ENCODE measurements at regions not wholly inside any gene's neighbourhood (a gene's known extent, or its start where the extent isn't known, plus 50 kb on each side); places are given as distances from the start of the nearest gene placed in this dataset.

DNA sequence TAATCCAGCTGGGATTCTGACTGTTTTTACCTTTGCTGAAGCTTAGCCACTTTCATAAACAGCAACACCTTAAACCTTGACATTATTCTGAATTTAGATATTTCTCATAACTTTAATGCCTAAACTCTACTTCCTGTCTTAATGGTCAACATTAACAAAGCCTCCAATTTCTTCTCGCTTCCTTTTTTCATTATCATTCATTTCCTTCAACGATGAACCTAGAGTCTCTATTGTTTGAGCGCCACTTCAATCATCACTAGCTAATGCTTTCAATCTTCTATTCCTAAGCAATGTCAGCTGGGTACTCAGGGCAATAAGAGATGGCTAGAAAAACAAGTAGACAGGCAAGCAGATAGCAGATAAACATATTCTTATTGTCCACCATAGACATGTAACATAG is 96.6 kb upstream of the TMEM196 start:
- no peak overlapping the region for H3K18ac ChIP-seq (ENCODE audit: insufficient read length, low read depth, low read length)
- no peak overlapping the region for H2BK20ac ChIP-seq (ENCODE audit: low read depth, low read length, poor library complexity, severe bottlenecking)
- no peak overlapping the region for H3T11ph ChIP-seq (ENCODE audit: low read length)
- no peak overlapping the region for H3K4me2 ChIP-seq (ENCODE audit: insufficient read depth, insufficient read length, low read length)
- H4K91ac ChIP-seq (ENCODE audit: insufficient read length, low read depth, low read length): no peak overlapping the region
- no peaks in the 10 kb centered on the region for H3K79me2 ChIP-seq (ENCODE audit: insufficient read depth, low read length)
- DNase-seq: no peak
- no peaks in the 10 kb centered on the region for H4K20me1 ChIP-seq (ENCODE audit: control insufficient read depth, insufficient read depth, insufficient read length)
- H3K79me1 ChIP-seq (ENCODE audit: insufficient read depth, low read depth, low read length, poor library complexity, severe bottlenecking): no peaks in the 10 kb centered on the region
- H2AFZ ChIP-seq (ENCODE audit: low read length): no peak overlapping the region
- Mint-ChIP-seq H3K27ac (no peak overlapping the region), H3K27me3 (ENCODE audit: low read depth) (no peaks in the 10 kb centered on the region), H3K9me3 (peaks cover 5 to 10% of the 10 kb centered on the region in 2 experiments; a peak in 3 of 5 replicates), H3K4me1 (no peaks in the 10 kb centered on the region), H3K36me3 (ENCODE audit: insufficient read depth in 1 of 3, low read depth in 3 of 3) (no peaks in the 10 kb centered on the region), H3K4me3 (no peak overlapping the region)
- H2BK15ac ChIP-seq (ENCODE audit: low read depth, low read length): no peak overlapping the region
- no peak overlapping the region for H4K5ac ChIP-seq (ENCODE audit: insufficient read length, low read depth, low read length)
- H2AK5ac ChIP-seq (ENCODE audit: insufficient read length, low read length): no peak overlapping the region
- no peak overlapping the region for H3K9ac ChIP-seq (ENCODE audit: extremely low read depth, insufficient read length, low read length)
- no peak overlapping the region for H3K14ac ChIP-seq (ENCODE audit: insufficient read depth, low read length)
- H3K27ac ChIP-seq (ENCODE audit: insufficient read length, low read depth, low read length): no peak overlapping the region
- TF ChIP-seq, protein P1, sequence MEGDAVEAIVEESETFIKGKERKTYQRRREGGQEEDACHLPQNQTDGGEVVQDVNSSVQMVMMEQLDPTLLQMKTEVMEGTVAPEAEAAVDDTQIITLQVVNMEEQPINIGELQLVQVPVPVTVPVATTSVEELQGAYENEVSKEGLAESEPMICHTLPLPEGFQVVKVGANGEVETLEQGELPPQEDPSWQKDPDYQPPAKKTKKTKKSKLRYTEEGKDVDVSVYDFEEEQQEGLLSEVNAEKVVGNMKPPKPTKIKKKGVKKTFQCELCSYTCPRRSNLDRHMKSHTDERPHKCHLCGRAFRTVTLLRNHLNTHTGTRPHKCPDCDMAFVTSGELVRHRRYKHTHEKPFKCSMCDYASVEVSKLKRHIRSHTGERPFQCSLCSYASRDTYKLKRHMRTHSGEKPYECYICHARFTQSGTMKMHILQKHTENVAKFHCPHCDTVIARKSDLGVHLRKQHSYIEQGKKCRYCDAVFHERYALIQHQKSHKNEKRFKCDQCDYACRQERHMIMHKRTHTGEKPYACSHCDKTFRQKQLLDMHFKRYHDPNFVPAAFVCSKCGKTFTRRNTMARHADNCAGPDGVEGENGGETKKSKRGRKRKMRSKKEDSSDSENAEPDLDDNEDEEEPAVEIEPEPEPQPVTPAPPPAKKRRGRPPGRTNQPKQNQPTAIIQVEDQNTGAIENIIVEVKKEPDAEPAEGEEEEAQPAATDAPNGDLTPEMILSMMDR (conservative IDR thresholded peaks at IDR 0.05): no peak
- no peaks in the 10 kb centered on the region for H3K9me3 ChIP-seq (ENCODE audit: control insufficient read depth, low read depth, low read length)
- no peak overlapping the region for H2BK12ac ChIP-seq (ENCODE audit: insufficient read length, low read depth, low read length)
- H4K8ac ChIP-seq (replicated peaks; ENCODE audit: insufficient read length, low read depth, low read length): no peak overlapping the region
- no peak overlapping the region for H3K4ac ChIP-seq (ENCODE audit: low read depth, low read length)
- no peak overlapping the region for H3K56ac ChIP-seq (ENCODE audit: insufficient read length, low read depth, low read length)
- no peak overlapping the region for H3K23ac ChIP-seq (ENCODE audit: insufficient read length, low read depth, low read length)
- H2BK120ac ChIP-seq (ENCODE audit: low read depth, low read length, poor library complexity, severe bottlenecking): no peak overlapping the region
- no peaks in the 10 kb centered on the region for H3K27me3 ChIP-seq (ENCODE audit: insufficient read depth, low read length)
- no peak overlapping the region for H2BK5ac ChIP-seq (ENCODE audit: insufficient read length, low read length)
- no peaks in the 10 kb centered on the region for H3K23me2 ChIP-seq (ENCODE audit: insufficient read length, low read depth, low read length, poor library complexity, severe bottlenecking)
- no CpG with 5 or more reads among the region's 3 CpGs for WGBS (ENCODE audit: extremely low coverage, insufficient read length, low lambda C conversion rate)
- H3K4me1 ChIP-seq (ENCODE audit: insufficient read depth, low read length): no peaks in the 10 kb centered on the region
